Osteocyte (in vitro differentiated cells): ENCODE measurements at regions not wholly inside any gene's neighbourhood (a gene's known extent, or its start where the extent isn't known, plus 50 kb on each side); places are given as distances from the start of the nearest gene placed in this dataset.

Experiments
- DNase-seq: peaks from one replicate; pipeline ENCODE4 v3.0.0; 2021; ENCODE audit warnings: mixed read lengths; ENCODE audit not compliant: unreplicated experiment; ENCODE audit errors: extremely low spot score
- H3K27ac Mint-ChIP-seq: one replicate; pipeline ENCODE4 v1.8.0; 2021; ENCODE audit warnings: mild to moderate bottlenecking, mixed read lengths; ENCODE audit not compliant: unreplicated experiment
- H3K27me3 Mint-ChIP-seq: one replicate; pipeline ENCODE4 v1.8.0; 2021; ENCODE audit warnings: mixed read lengths; ENCODE audit not compliant: unreplicated experiment
- H3K36me3 Mint-ChIP-seq: one replicate; pipeline ENCODE4 v1.8.0; 2021; ENCODE audit warnings: mixed read lengths; ENCODE audit not compliant: unreplicated experiment
- H3K4me1 Mint-ChIP-seq: one replicate; pipeline ENCODE4 v1.8.0; 2021; ENCODE audit warnings: mixed read lengths; ENCODE audit not compliant: unreplicated experiment
- H3K4me3 Mint-ChIP-seq: one replicate; pipeline ENCODE4 v1.8.0; 2021; ENCODE audit warnings: mild to moderate bottlenecking, moderate library complexity, mixed read lengths; ENCODE audit not compliant: unreplicated experiment
- H3K9me3 Mint-ChIP-seq: one replicate; pipeline ENCODE4 v1.8.0; 2021; ENCODE audit warnings: mixed read lengths; ENCODE audit not compliant: unreplicated experiment
- TF ChIP-seq, protein P1 (sequence below): fragments of 200-600 bp; sonication (generic); IDR thresholded peaks from 2 replicates; pipeline ENCODE4 v1.5.0; 2021; ENCODE audit warnings: antibody characterized with exemption, mild to moderate bottlenecking, moderate library complexity

DNA sequence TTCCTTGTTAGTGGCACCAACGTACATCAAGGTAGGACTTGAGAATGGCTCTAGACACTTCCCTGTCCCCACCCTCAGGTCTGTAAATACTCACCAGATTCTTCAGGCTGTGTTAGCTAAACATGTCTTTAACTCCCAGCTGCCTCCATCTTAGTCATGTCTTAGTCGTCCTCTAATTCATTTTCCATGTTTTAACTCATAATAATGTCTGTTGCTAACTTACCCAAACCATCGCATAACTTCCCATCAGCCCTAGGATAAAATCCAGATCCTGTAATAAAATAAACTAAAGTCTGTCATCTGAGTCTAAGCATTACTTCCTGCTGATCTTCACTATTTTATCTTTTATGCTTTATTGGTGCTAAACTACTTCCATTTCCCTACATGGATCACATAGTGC, 600.0 kb upstream of the CELF2 start:
- Mint-ChIP-seq H3K27ac (no peak overlapping the region), H3K4me1 (no peaks in the 10 kb centered on the region), H3K27me3 (no peaks in the 10 kb centered on the region), H3K4me3 (no peak overlapping the region), H3K9me3 (no peaks in the 10 kb centered on the region), H3K36me3 (no peaks in the 10 kb centered on the region)
- DNase-seq = no peak
- TF ChIP-seq, protein P1, sequence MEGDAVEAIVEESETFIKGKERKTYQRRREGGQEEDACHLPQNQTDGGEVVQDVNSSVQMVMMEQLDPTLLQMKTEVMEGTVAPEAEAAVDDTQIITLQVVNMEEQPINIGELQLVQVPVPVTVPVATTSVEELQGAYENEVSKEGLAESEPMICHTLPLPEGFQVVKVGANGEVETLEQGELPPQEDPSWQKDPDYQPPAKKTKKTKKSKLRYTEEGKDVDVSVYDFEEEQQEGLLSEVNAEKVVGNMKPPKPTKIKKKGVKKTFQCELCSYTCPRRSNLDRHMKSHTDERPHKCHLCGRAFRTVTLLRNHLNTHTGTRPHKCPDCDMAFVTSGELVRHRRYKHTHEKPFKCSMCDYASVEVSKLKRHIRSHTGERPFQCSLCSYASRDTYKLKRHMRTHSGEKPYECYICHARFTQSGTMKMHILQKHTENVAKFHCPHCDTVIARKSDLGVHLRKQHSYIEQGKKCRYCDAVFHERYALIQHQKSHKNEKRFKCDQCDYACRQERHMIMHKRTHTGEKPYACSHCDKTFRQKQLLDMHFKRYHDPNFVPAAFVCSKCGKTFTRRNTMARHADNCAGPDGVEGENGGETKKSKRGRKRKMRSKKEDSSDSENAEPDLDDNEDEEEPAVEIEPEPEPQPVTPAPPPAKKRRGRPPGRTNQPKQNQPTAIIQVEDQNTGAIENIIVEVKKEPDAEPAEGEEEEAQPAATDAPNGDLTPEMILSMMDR = no peak

DNA sequence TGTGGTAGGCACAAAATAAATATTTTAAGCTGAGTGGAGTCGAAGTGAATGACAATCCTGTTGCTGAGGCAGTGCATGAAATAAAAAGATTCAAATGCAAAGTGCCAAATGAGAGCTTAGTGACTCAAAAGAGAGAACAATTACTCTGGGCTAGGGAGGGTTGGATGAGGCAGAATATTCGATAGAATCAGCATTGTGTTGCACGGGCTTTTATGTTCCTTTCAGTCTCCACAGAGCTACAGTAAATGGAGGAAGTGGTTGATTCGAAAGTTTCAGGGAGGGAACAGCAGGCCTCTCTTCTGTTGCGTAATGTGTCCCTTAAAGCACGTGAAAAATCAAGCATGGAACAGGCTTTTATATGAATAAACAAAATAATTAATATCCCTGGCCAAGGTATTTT, 599.3 kb upstream of the CELF2 start:
- Mint-ChIP-seq H3K4me3 (no peak overlapping the region), H3K9me3 (no peaks in the 10 kb centered on the region), H3K36me3 (no peaks in the 10 kb centered on the region), H3K4me1 (no peaks in the 10 kb centered on the region), H3K27me3 (no peaks in the 10 kb centered on the region), H3K27ac (no peak overlapping the region)
- no peak for DNase-seq
- TF ChIP-seq, protein P1 = no peak

DNA sequence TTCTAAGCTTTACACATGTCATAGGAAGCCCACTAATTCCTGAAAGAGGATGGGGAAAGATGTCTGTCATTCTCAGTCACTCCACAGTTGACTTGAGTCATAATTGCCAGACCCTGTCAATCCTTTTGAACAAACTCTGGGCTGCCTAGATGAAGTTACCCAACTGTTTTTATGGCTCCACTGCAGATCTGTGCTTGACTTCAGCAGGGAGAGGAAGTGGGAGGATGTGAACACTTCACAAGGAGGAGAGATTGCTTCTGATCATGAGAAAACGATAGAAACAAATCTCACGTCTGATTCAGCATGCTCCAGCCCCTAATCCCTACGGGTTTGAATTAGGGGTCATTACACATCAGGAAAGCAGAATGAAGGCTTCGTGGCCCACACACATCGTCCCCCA, 596.6 kb upstream of the CELF2 start:
- TF ChIP-seq, protein P1 = no peak
- H3K9me3 Mint-ChIP-seq = no peaks in the 10 kb centered on the region
- H3K36me3 Mint-ChIP-seq = no peaks in the 10 kb centered on the region
- no peaks in the 10 kb centered on the region for H3K27me3 Mint-ChIP-seq
- H3K4me1 Mint-ChIP-seq = no peaks in the 10 kb centered on the region
- DNase-seq = no peak
- no peak overlapping the region for H3K4me3 Mint-ChIP-seq
- H3K27ac Mint-ChIP-seq = no peak overlapping the region

DNA sequence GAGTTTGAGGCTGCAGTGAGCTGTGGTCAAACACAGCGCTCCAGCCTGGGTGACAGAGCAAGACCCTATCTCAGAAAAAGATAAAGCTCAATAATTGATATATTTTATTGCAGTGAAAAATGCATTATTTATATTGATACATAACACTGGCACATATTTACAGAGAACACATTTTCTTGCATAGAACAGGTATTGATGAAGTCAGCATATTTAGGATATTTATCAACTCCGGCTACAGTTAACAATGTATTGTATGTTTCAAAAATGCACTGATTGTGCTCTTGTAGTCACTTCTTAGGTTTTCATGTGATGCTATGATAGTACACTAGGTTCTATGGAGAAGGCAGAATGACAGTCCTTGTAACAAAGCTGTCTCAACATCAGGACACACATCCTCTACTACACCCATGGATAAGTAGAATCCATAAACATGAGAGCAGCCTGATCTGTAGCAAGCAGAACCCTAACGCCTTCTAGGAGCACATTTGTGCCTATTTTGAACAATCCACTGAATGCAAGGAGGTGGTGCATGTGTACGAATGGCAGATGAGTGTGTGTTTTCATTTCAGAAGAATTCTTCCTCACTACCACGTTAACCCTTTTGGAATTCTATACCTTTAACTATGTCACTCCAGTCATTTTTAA, 586.1 kb upstream of the CELF2 start:
- no peaks in the 10 kb centered on the region for H3K4me1 Mint-ChIP-seq
- peaks cover 4% of the 10 kb centered on the region for H3K27me3 Mint-ChIP-seq
- no peak for DNase-seq
- no peaks in the 10 kb centered on the region for H3K9me3 Mint-ChIP-seq
- H3K27ac Mint-ChIP-seq = no peak overlapping the region
- TF ChIP-seq, protein P1 = no peak
- H3K4me3 Mint-ChIP-seq = no peak overlapping the region
- no peaks in the 10 kb centered on the region for H3K36me3 Mint-ChIP-seq

DNA sequence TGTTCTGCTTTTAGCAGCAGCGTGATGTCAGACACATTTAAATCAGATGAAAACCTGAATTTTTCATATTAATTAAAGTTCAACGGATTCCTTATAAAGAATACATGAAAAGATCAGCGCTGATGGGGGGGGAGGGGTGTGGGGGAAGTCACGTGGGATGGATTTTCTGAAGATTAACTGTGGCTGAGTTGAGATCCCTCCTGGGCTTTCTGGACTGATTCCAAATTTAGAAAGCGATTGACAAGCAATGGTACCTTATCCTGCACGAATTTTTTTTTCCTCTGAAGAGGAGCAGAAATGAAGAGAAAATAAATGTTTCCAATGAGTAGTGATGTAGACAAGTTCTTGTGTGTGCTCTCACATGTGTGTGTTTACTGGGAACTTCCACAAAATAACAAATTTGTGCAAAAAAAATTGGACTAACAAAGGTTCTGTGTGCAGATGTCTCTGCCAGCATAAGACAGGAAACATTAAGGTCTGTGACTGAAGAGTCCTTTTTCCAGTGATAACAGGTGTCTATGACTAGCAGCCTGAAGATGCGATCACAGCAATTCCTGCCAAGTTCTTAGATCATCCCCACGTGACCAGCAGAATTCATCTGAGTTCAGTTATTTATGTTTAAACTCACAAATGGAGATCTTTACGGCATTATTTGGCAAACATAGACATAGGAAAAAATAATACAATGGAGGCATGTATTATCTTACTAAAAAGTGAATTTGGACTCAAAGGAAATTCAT, 585.2 kb upstream of the CELF2 start:
- Mint-ChIP-seq H3K4me1 (no peaks in the 10 kb centered on the region), H3K27me3 (peaks cover 4% of the 10 kb centered on the region), H3K36me3 (no peaks in the 10 kb centered on the region), H3K4me3 (no peak overlapping the region), H3K27ac (no peak overlapping the region), H3K9me3 (no peaks in the 10 kb centered on the region)
- DNase-seq = no peak
- TF ChIP-seq, protein P1 = no peak
